K562 (cell line): ENCODE measurements at regions not wholly inside any gene's neighbourhood (a gene's known extent, or its start where the extent isn't known, plus 50 kb on each side); places are given as distances from the start of the nearest gene placed in this dataset.

Experiments
- C11orf30 ChIP-seq: fragments of 450-650 bp; IDR thresholded peaks from 2 replicates; pipeline ENCODE4 v1.6.1; 2016; ENCODE audit warnings: low read depth, mild to moderate bottlenecking
- EHMT2 ChIP-seq: fragments of 450-650 bp; IDR thresholded peaks from 2 replicates; pipeline ENCODE4 v1.6.1; 2018; ENCODE audit warnings: antibody characterized with exemption
- FOXA1 ChIP-seq: fragments of 450-650 bp; IDR thresholded peaks from 2 replicates; pipeline ENCODE4 v1.6.1; 2016; ENCODE audit warnings: mild to moderate bottlenecking, borderline replicate concordance
- GABPB2 ChIP-seq: fragments of 250-450 bp; sonication (Bioruptor Pico); conservative IDR thresholded peaks from 2 replicates; pipeline ENCODE4 v1.5.1; 2021; ENCODE audit warnings: mild to moderate bottlenecking
- GATAD2B ChIP-seq: fragments of 450-650 bp; IDR thresholded peaks from 2 replicates; pipeline ENCODE4 v1.6.1; 2017; ENCODE audit warnings: mild to moderate bottlenecking, borderline replicate concordance
- HDAC6 ChIP-seq: IDR thresholded peaks from 2 replicates; pipeline ENCODE4 v1.6.1; 2012; ENCODE audit warnings: low read depth, mild to moderate bottlenecking, control low read depth, inconsistent platforms, low read length, moderate library complexity
- HLTF ChIP-seq: fragments of 450-650 bp; IDR thresholded peaks from 2 replicates; pipeline ENCODE4 v1.6.1; 2016
- KDM2B ChIP-seq: fragments of 250-450 bp; sonication (Bioruptor Pico); IDR thresholded peaks from 2 replicates; pipeline ENCODE4 v1.8.0; 2021; ENCODE audit warnings: mild to moderate bottlenecking, moderate library complexity
- KLF13 ChIP-seq: fragments of 450-650 bp; IDR thresholded peaks from 2 replicates; pipeline ENCODE4 v1.6.1; 2016; ENCODE audit warnings: missing genetic modification characterization, low read depth, mild to moderate bottlenecking, missing compliant biosample characterization, moderate library complexity, borderline replicate concordance
- MAFG ChIP-seq: fragments of 450-650 bp; conservative IDR thresholded peaks from 2 replicates; pipeline ENCODE4 v1.6.1; 2016; ENCODE audit warnings: missing genetic modification characterization, missing compliant biosample characterization
- MEF2D ChIP-seq: conservative IDR thresholded peaks from 2 replicates; pipeline ENCODE4 v1.6.1; 2016; ENCODE audit warnings: low read depth, missing genetic modification characterization, missing compliant biosample characterization
- MEIS2 ChIP-seq: fragments of 450-650 bp; IDR thresholded peaks from 2 replicates; pipeline ENCODE4 v1.6.1; 2014; ENCODE audit warnings: mild to moderate bottlenecking; ENCODE audit not compliant: partially characterized antibody
- NCOA4 ChIP-seq: fragments of 450-650 bp; IDR thresholded peaks from 2 replicates; pipeline ENCODE4 v1.6.1; 2018; ENCODE audit warnings: mild to moderate bottlenecking; ENCODE audit not compliant: partially characterized antibody
- PATZ1 ChIP-seq: fragments of 250-450 bp; sonication (Bioruptor Pico); IDR thresholded peaks from 2 replicates; pipeline ENCODE4 v1.5.0; 2020; ENCODE audit warnings: mild to moderate bottlenecking, borderline replicate concordance
- PCBP2 ChIP-seq: fragments of 200-400 bp; formaldehyde crosslinking; IDR thresholded peaks from 2 replicates; pipeline ENCODE4 v1.6.1; 2018; ENCODE audit warnings: low read length, low read depth, mild to moderate bottlenecking, moderate library complexity; ENCODE audit not compliant: poor library complexity, severe bottlenecking
- SAFB2 ChIP-seq: fragments of 200-400 bp; formaldehyde crosslinking; IDR thresholded peaks from 2 replicates; pipeline ENCODE4 v1.6.1; 2018; ENCODE audit warnings: borderline replicate concordance, low read length, low read depth, moderate library complexity; ENCODE audit not compliant: severe bottlenecking
- SIN3B ChIP-seq: fragments of 450-650 bp; IDR thresholded peaks from 2 replicates; pipeline ENCODE4 v1.6.1; 2017; ENCODE audit warnings: low read depth, mild to moderate bottlenecking, moderate library complexity
- TAF15 ChIP-seq: fragments of 200-400 bp; formaldehyde crosslinking; IDR thresholded peaks from 2 replicates; pipeline ENCODE4 v1.6.1; 2017; ENCODE audit warnings: mild to moderate bottlenecking, low read depth, low read length, moderate library complexity
- ZNF316 ChIP-seq: fragments of 450-650 bp; IDR thresholded peaks from 2 replicates; pipeline ENCODE4 v1.6.1; 2016
- ZNF512 ChIP-seq: IDR thresholded peaks from 2 replicates; pipeline ENCODE4 v1.6.1; 2016; ENCODE audit warnings: missing genetic modification characterization, missing compliant biosample characterization
- ZSCAN32 ChIP-seq: fragments of 450-650 bp; formaldehyde crosslinking; IDR thresholded peaks from 2 replicates; pipeline ENCODE4 v1.4.0; 2020; ENCODE audit warnings: mild to moderate bottlenecking, moderate library complexity
- TF ChIP-seq, protein P1 (sequence below): sonication (generic); formaldehyde crosslinking; IDR thresholded peaks from 2 replicates; pipeline ENCODE4 v1.8.1; 2023; ENCODE audit warnings: mild to moderate bottlenecking, missing genetic modification reagents
- TF ChIP-seq, protein P2 (sequence below): sonication (generic); formaldehyde crosslinking; IDR thresholded peaks from 2 replicates; pipeline ENCODE4 v1.8.0; 2022; ENCODE audit warnings: mild to moderate bottlenecking, missing genetic modification reagents

GRCh38 chr2:111652038-111652437 is 232.0 kb downstream of the ANAPC1 start (continued):
- TF ChIP-seq PATZ1 (CRISPR knock-in tag) (no peak), HDAC6 (no peak), GABPB2 (CRISPR knock-in tag) (no peak), C11orf30 (peak; percentile 48; the same call in 1 of the 2 replicates), MEF2D (tag) (no peak), SIN3B (no peak), ZNF316 (peak; percentile 45), EHMT2 (0 out of 2 replicates have a peak, but pooled peaks have one; percentile 40), MAFG (tag) (peak; percentile 21), ZSCAN32 (CRISPR knock-in tag) (no peak), FOXA1 (no peak), MEIS2 (peak; percentile 6), PCBP2 (no peak), GATAD2B (no peak), ZNF512 (tag) (no peak), SAFB2 (no peak), NCOA4 (no peak), KDM2B (CRISPR knock-in tag) (no peak), KLF13 (tag) (no peak), TAF15 (no peak), HLTF (no peak)
- TF ChIP-seq, protein P1, sequence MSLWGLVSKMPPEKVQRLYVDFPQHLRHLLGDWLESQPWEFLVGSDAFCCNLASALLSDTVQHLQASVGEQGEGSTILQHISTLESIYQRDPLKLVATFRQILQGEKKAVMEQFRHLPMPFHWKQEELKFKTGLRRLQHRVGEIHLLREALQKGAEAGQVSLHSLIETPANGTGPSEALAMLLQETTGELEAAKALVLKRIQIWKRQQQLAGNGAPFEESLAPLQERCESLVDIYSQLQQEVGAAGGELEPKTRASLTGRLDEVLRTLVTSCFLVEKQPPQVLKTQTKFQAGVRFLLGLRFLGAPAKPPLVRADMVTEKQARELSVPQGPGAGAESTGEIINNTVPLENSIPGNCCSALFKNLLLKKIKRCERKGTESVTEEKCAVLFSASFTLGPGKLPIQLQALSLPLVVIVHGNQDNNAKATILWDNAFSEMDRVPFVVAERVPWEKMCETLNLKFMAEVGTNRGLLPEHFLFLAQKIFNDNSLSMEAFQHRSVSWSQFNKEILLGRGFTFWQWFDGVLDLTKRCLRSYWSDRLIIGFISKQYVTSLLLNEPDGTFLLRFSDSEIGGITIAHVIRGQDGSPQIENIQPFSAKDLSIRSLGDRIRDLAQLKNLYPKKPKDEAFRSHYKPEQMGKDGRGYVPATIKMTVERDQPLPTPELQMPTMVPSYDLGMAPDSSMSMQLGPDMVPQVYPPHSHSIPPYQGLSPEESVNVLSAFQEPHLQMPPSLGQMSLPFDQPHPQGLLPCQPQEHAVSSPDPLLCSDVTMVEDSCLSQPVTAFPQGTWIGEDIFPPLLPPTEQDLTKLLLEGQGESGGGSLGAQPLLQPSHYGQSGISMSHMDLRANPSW (CRISPR knock-in tag) = no peak
- TF ChIP-seq, protein P2, sequence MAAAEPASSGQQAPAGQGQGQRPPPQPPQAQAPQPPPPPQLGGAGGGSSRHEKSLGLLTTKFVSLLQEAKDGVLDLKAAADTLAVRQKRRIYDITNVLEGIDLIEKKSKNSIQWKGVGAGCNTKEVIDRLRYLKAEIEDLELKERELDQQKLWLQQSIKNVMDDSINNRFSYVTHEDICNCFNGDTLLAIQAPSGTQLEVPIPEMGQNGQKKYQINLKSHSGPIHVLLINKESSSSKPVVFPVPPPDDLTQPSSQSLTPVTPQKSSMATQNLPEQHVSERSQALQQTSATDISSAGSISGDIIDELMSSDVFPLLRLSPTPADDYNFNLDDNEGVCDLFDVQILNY (CRISPR knock-in tag) = no peak
